MM.1S (cell line): ENCODE measurements at regions not wholly inside any gene's neighbourhood (a gene's known extent, or its start where the extent isn't known, plus 50 kb on each side); places are given as distances from the start of the nearest gene placed in this dataset.
A peak's percentile ranks its signal among the peaks of the same experiment; 100 is the strongest.

ENCODE experiments used
- DNase-seq: peaks from one replicate; pipeline ENCODE4 v3.0.0-alpha.2; 2015
- H2AFZ ChIP-seq: fragments of 300-600 bp; sonication (generic); 2 replicates; pipeline ENCODE4 v1.6.0; 2016; ENCODE audit warnings: antibody characterized with exemption, low read length
- H3F3A ChIP-seq: fragments of 300-600 bp; sonication (generic); 2 replicates; pipeline ENCODE4 v1.6.1; 2016; ENCODE audit warnings: mild to moderate bottlenecking, antibody characterized with exemption, low read length, moderate library complexity, mixed read lengths; ENCODE audit not compliant: insufficient read depth
- H3K27ac ChIP-seq: fragments of 300-600 bp; sonication (generic); 2 replicates; pipeline ENCODE4 v1.5.1; 2016; ENCODE audit warnings: mild to moderate bottlenecking, low read length
- H3K27me3 ChIP-seq: fragments of 300-600 bp; sonication (generic); replicated peaks from 2 replicates; pipeline ENCODE4 v1.6.0; 2016; ENCODE audit warnings: low read length; ENCODE audit not compliant: insufficient read depth
- H3K36me3 ChIP-seq: fragments of 300-600 bp; sonication (generic); replicated peaks from 2 replicates; pipeline ENCODE4 v1.6.1; 2016; ENCODE audit warnings: mild to moderate bottlenecking, low read length, mixed read lengths; ENCODE audit not compliant: insufficient read depth
- H3K4me1 ChIP-seq: fragments of 300-600 bp; sonication (generic); 2 replicates; pipeline ENCODE4 v1.6.1; 2016; ENCODE audit warnings: low read length, mixed read lengths
- H3K4me2 ChIP-seq: fragments of 300-600 bp; sonication (generic); 2 replicates; pipeline ENCODE4 v1.6.0; 2016; ENCODE audit warnings: low read depth, low read length
- H3K4me3 ChIP-seq: fragments of 300-600 bp; sonication (generic); 2 replicates; pipeline ENCODE4 v1.5.1; 2016; ENCODE audit warnings: low read length, mixed read lengths
- H3K79me2 ChIP-seq: fragments of 300-600 bp; sonication (generic); 2 replicates; pipeline ENCODE4 v1.6.1; 2016; ENCODE audit warnings: mixed run types, low read length, mixed read lengths
- H3K9ac ChIP-seq: fragments of 300-600 bp; sonication (generic); 2 replicates; pipeline ENCODE4 v1.6.1; 2016; ENCODE audit warnings: low read length, mixed read lengths
- H3K9me2 ChIP-seq: fragments of 300-600 bp; sonication (generic); replicated peaks from 2 replicates; pipeline ENCODE4 v1.6.1; 2016; ENCODE audit warnings: mild to moderate bottlenecking, low read length, mixed read lengths; ENCODE audit not compliant: insufficient read depth
- H3K9me3 ChIP-seq: fragments of 300-600 bp; sonication (generic); replicated peaks from 2 replicates; pipeline ENCODE4 v1.6.1; 2016; ENCODE audit warnings: mild to moderate bottlenecking, low read length, mixed read lengths; ENCODE audit not compliant: insufficient read depth
- H4K20me1 ChIP-seq: fragments of 300-600 bp; sonication (generic); 2 replicates; pipeline ENCODE4 v1.6.1; 2016; ENCODE audit warnings: mild to moderate bottlenecking, low read length, moderate library complexity, mixed read lengths; ENCODE audit not compliant: insufficient read depth
- EZH2 ChIP-seq: fragments of 300-600 bp; sonication (generic); optimal IDR thresholded peaks from 2 replicates; pipeline ENCODE3; 2017; ENCODE audit warnings: low read depth, mild to moderate bottlenecking, antibody characterized with exemption, low read length, mixed read lengths
- EZH2phosphoT487 ChIP-seq: fragments of 300-600 bp; sonication (generic); IDR thresholded peaks from 2 replicates; pipeline ENCODE4 v1.6.1; 2018; ENCODE audit warnings: antibody characterized with exemption, low read length
- TF ChIP-seq, protein P1 (sequence below): fragments of 300-600 bp; sonication (generic); IDR thresholded peaks from 2 replicates; pipeline ENCODE4 v1.5.1; 2016; ENCODE audit warnings: antibody characterized with exemption, low read length, mixed read lengths

DNA sequence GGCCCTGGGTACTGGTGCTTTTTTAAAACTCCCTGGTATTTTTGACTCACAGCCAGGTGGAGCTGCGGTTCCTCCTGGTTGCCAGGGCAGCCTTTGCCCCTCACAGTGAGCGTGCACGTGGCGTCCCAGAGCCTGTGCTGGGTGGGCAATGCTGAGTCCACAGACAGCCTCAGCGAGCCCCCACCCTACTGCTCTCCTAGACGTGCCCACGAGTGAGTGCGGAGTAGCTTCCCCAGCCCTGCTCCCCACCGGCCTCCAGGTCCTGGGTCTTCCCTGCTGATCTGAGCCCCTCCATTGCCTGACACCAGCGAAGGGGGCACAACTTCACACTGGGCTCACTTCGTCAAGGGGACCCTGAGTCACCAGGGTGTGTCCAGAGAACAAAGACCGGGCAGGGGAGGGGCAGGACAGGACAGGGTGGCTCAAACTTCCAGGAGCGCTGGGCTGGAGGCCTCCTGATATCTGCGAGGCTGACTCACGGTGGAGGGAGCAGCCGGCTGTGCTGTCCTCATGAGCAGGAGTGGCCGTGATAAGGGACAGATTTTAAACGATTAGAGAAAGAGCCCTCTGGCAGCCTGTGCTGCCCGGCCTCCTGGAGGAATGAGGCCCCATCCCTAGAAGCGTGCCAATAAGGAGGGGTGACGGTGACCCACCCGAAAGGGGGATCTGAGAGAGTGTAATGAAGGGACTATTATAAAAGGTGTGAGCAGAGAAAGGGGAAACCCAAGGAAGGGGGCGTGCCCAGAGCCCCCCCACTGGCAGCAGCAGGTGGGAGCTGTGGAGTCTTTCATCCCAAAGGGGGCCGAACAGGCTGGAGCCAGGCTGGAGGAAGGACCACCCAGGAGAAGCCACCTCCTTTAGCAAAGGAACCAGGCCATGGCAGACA lies 129.3 kb upstream of the FGF3 start:
- Histone ChIP-seq H3K9me3 (no peaks in the 10 kb centered on the region), H3K4me2 (no peak overlapping the region), H4K20me1 (no peaks in the 10 kb centered on the region), H2AFZ (no peak overlapping the region), H3F3A (no peaks in the 10 kb centered on the region), H3K9me2 (no peaks in the 10 kb centered on the region), H3K79me2 (no peaks in the 10 kb centered on the region), H3K9ac (no peak overlapping the region), H3K27ac (no peak overlapping the region), H3K27me3 (peaks cover 85% of the 10 kb centered on the region), H3K4me3 (no peak overlapping the region), H3K36me3 (no peaks in the 10 kb centered on the region), H3K4me1 (no peaks in the 10 kb centered on the region)
- no peak for DNase-seq
- TF ChIP-seq EZH2phosphoT487 = no peak
- no peak for TF ChIP-seq EZH2
- TF ChIP-seq, protein P1, sequence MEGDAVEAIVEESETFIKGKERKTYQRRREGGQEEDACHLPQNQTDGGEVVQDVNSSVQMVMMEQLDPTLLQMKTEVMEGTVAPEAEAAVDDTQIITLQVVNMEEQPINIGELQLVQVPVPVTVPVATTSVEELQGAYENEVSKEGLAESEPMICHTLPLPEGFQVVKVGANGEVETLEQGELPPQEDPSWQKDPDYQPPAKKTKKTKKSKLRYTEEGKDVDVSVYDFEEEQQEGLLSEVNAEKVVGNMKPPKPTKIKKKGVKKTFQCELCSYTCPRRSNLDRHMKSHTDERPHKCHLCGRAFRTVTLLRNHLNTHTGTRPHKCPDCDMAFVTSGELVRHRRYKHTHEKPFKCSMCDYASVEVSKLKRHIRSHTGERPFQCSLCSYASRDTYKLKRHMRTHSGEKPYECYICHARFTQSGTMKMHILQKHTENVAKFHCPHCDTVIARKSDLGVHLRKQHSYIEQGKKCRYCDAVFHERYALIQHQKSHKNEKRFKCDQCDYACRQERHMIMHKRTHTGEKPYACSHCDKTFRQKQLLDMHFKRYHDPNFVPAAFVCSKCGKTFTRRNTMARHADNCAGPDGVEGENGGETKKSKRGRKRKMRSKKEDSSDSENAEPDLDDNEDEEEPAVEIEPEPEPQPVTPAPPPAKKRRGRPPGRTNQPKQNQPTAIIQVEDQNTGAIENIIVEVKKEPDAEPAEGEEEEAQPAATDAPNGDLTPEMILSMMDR = 0 out of 2 replicates have a peak, but pooled peaks have one; percentile 5

- no peak overlapping the region for H3K4me2 ChIP-seq
- H4K20me1 ChIP-seq = no peaks in the 10 kb centered on the region
- H3K27me3 ChIP-seq = peaks cover 85% of the 10 kb centered on the region
- H3K79me2 ChIP-seq = no peaks in the 10 kb centered on the region
- DNase-seq = no peak
- H3K4me3 ChIP-seq = no peak overlapping the region
- no peak overlapping the region for H3K9ac ChIP-seq
- H3K36me3 ChIP-seq = no peaks in the 10 kb centered on the region
- no peak for TF ChIP-seq EZH2phosphoT487
- no peak for TF ChIP-seq EZH2
- TF ChIP-seq, protein P1 = no peak
- no peaks in the 10 kb centered on the region for H3K9me2 ChIP-seq
- no peaks in the 10 kb centered on the region for H3F3A ChIP-seq
- no peaks in the 10 kb centered on the region for H3K9me3 ChIP-seq
- H3K27ac ChIP-seq = no peak overlapping the region
- no peaks in the 10 kb centered on the region for H3K4me1 ChIP-seq
- no peak overlapping the region for H2AFZ ChIP-seq
Observed at GRCh38 chr11:69949327-69949726, 128.8 kb upstream of the ANO1 start.

DNA sequence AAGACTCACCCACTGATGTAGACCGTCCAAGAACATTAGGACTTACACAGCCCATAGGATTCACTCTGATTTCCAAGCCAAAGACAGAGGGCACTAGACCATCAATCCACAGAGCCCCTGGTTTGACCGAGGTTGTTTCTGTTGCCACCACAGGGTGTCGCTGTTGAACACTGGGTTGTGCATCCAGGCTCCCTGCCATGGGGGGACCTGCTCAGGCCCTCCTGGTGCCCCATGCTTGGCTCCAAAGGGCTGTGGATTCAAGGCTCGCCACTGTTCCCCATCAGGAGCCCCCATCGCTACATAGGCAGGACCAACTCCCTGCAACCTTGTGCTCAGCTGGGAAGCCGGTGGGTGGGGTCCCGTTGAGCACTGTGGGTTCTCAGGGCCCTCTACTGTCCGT lies 128.0 kb upstream of the ANO1 start:
- H3K9me3 ChIP-seq = no peaks in the 10 kb centered on the region
- no peak for TF ChIP-seq EZH2
- TF ChIP-seq, protein P1 = peak; percentile 57
- TF ChIP-seq EZH2phosphoT487 = no peak
- no peak for DNase-seq
- no peak overlapping the region for H3K9ac ChIP-seq
- no peak overlapping the region for H3K4me2 ChIP-seq
- no peaks in the 10 kb centered on the region for H3K4me1 ChIP-seq
- H3F3A ChIP-seq = no peaks in the 10 kb centered on the region
- no peak overlapping the region for H3K27ac ChIP-seq
- no peaks in the 10 kb centered on the region for H3K79me2 ChIP-seq
- no peaks in the 10 kb centered on the region for H3K9me2 ChIP-seq
- no peaks in the 10 kb centered on the region for H4K20me1 ChIP-seq
- no peak overlapping the region for H3K4me3 ChIP-seq
- peaks cover 85% of the 10 kb centered on the region for H3K27me3 ChIP-seq
- H3K36me3 ChIP-seq = no peaks in the 10 kb centered on the region
- no peak overlapping the region for H2AFZ ChIP-seq
